Skin epidermis (tissue), 12 donors: ENCODE measurements at regions not wholly inside any gene's neighbourhood (a gene's known extent, or its start where the extent isn't known, plus 50 kb on each side); places are given as distances from the start of the nearest gene placed in this dataset.
A peak's percentile ranks its signal among the peaks of the same experiment; 100 is the strongest.

Experiments used
- H3K27ac ChIP-seq, 21 experiments: fragments of 200-600 bp; sonication (generic) in 11 of 21; one replicate each; pipeline ENCODE4 v1.5.0; 2020; ENCODE audit warnings: mild to moderate bottlenecking in 3 of 21, inconsistent platforms in 2 of 21, moderate library complexity in 2 of 21
- H3K4me3 ChIP-seq, 7 experiments: fragments of 200-600 bp; sonication (generic) in 2 of 7; one replicate each; pipeline ENCODE4 v1.5.0; 2020; ENCODE audit warnings: inconsistent platforms in 2 of 7, mild to moderate bottlenecking in 2 of 7, moderate library complexity in 1 of 7

- Histone ChIP-seq H3K27ac (no peak overlapping the region), H3K4me3 (no peak overlapping the region)
Observed at GRCh38 chr13:84959818-84960217, 839.4 kb downstream of the SLITRK6 start.

- Histone ChIP-seq H3K27ac (no peak overlapping the region), H3K4me3 (no peak overlapping the region)
Observed at GRCh38 chr13:84954636-84955035, 844.6 kb downstream of the SLITRK6 start.

GRCh38 chr13:84951128-84951527 lies 848.1 kb downstream of the SLITRK6 start:
- H3K27ac ChIP-seq, result no peak overlapping the region
- no peak overlapping the region for H3K4me3 ChIP-seq

- no peak overlapping the region for H3K4me3 ChIP-seq
Observed at GRCh38 chr13:84946192-84946591, 853.0 kb downstream of the SLITRK6 start.

GRCh38 chr13:84940798-84941197 lies 858.4 kb downstream of the SLITRK6 start:
- no peak overlapping the region for H3K27ac ChIP-seq
- H3K4me3 ChIP-seq, result no peak overlapping the region

More at GRCh38 chr13:84946192-84946591, 853.0 kb downstream of the SLITRK6 start:
- no peak overlapping the region for H3K27ac ChIP-seq

- H3K27ac ChIP-seq, result no peak overlapping the region
- no peak overlapping the region for H3K4me3 ChIP-seq
Observed at GRCh38 chr13:84940167-84940566, 859.1 kb downstream of the SLITRK6 start.

- Histone ChIP-seq H3K4me3 (peak overlapping the region in 1 of 7 experiments; percentile 6), H3K27ac (no peak overlapping the region)
Observed at GRCh38 chr13:84934911-84935310, 864.3 kb downstream of the SLITRK6 start.

- no peak overlapping the region for H3K4me3 ChIP-seq
Observed at GRCh38 chr13:84933797-84934196, 865.4 kb downstream of the SLITRK6 start.

GRCh38 chr13:84931264-84931663 lies 868.0 kb downstream of the SLITRK6 start:
- H3K27ac ChIP-seq, result no peak overlapping the region

More at GRCh38 chr13:84933797-84934196, 865.4 kb downstream of the SLITRK6 start:
- no peak overlapping the region for H3K27ac ChIP-seq

GRCh38 chr13:84927442-84928169 lies 871.6 kb downstream of the SLITRK6 start:
- Histone ChIP-seq H3K27ac (no peak overlapping the region), H3K4me3 (no peak overlapping the region)

More at GRCh38 chr13:84931264-84931663, 868.0 kb downstream of the SLITRK6 start:
- no peak overlapping the region for H3K4me3 ChIP-seq

- Histone ChIP-seq H3K4me3 (no peak overlapping the region), H3K27ac (no peak overlapping the region)
Observed at GRCh38 chr13:84925443-84925842, 873.8 kb downstream of the SLITRK6 start.

GRCh38 chr13:84923831-84924230 lies 875.4 kb downstream of the SLITRK6 start:
- H3K27ac ChIP-seq, result no peak overlapping the region
- no peak overlapping the region for H3K4me3 ChIP-seq

- no peak overlapping the region for H3K4me3 ChIP-seq
Observed at GRCh38 chr13:84917252-84917878, 881.9 kb downstream of the SLITRK6 start.

GRCh38 chr13:84912720-84913119 lies 886.5 kb downstream of the SLITRK6 start:
- Histone ChIP-seq H3K4me3 (no peak overlapping the region), H3K27ac (no peak overlapping the region)

More at GRCh38 chr13:84917252-84917878, 881.9 kb downstream of the SLITRK6 start:
- H3K27ac ChIP-seq, result no peak overlapping the region

- Histone ChIP-seq H3K27ac (no peak overlapping the region), H3K4me3 (no peak overlapping the region)
Observed at GRCh38 chr13:84910423-84910822, 888.8 kb downstream of the SLITRK6 start.

GRCh38 chr13:84903391-84903790 lies 895.8 kb downstream of the SLITRK6 start:
- H3K27ac ChIP-seq, result no peak overlapping the region
- no peak overlapping the region for H3K4me3 ChIP-seq

GRCh38 chr13:84902243-84902642 lies 897.0 kb downstream of the SLITRK6 start:
- Histone ChIP-seq H3K27ac (no peak overlapping the region), H3K4me3 (no peak overlapping the region)

- H3K4me3 ChIP-seq, result no peak overlapping the region
Observed at GRCh38 chr13:84896128-84896527, 903.1 kb downstream of the SLITRK6 start.

GRCh38 chr13:84894749-84895148 lies 904.5 kb downstream of the SLITRK6 start:
- Histone ChIP-seq H3K27ac (no peak overlapping the region), H3K4me3 (no peak overlapping the region)

More at GRCh38 chr13:84896128-84896527, 903.1 kb downstream of the SLITRK6 start:
- H3K27ac ChIP-seq, result no peak overlapping the region

GRCh38 chr13:84885868-84886267 lies 913.4 kb downstream of the SLITRK6 start:
- Histone ChIP-seq H3K4me3 (no peak overlapping the region), H3K27ac (no peak overlapping the region)

GRCh38 chr13:84873951-84874350 lies 925.3 kb downstream of the SLITRK6 start:
- Histone ChIP-seq H3K27ac (no peak overlapping the region), H3K4me3 (no peak overlapping the region)
